OCI-LY7 (cell line): ENCODE measurements at regions not wholly inside any gene's neighbourhood (a gene's known extent, or its start where the extent isn't known, plus 50 kb on each side); places are given as distances from the start of the nearest gene placed in this dataset.

ENCODE experiments used
- BruUV-seq: library from RNA; stranded (reverse); fragments of 400-500 nt; replicated peaks from 2 replicates; lab custom pipeline; 2021; lab: Mats Ljungman, UMichigan
- CTCF ChIA-PET: fragments of 300-600 bp; sonication (Branson Sonifier 250); formaldehyde crosslinking; loops from one replicate; lab custom pipeline; 2022; ENCODE audit warnings: antibody characterized with exemption; ENCODE audit not compliant: unreplicated experiment; lab: Charles Lee
- POLR2A ChIA-PET: fragments of 300-600 bp; sonication (Branson Sonifier 250); formaldehyde crosslinking; loops from one replicate; lab custom pipeline; 2022; ENCODE audit warnings: antibody characterized with exemption; lab: Charles Lee
- DNase-seq: peaks from one replicate; pipeline ENCODE4 v3.0.0-alpha.2; 2015; ENCODE audit warnings: low spot score
- H2AFZ ChIP-seq: fragments of 200-600 bp; sonication (generic), shearing (Covaris generic); 2 replicates; pipeline ENCODE4 v1.6.1; 2014; ENCODE audit warnings: mild to moderate bottlenecking, antibody characterized with exemption, low read length, moderate library complexity
- H3K27ac ChIP-seq: fragments of 200-600 bp; sonication (generic); 2 replicates; pipeline ENCODE4 v1.5.1; 2014; ENCODE audit warnings: mixed run types, low read depth, mild to moderate bottlenecking, moderate library complexity, low read length, inconsistent platforms; ENCODE audit not compliant: poor library complexity, severe bottlenecking
- H3K36me3 ChIP-seq: fragments of 200-600 bp; sonication (generic); 2 replicates; pipeline ENCODE4 v1.6.1; 2014; ENCODE audit warnings: mild to moderate bottlenecking, antibody characterized with exemption, low read length, moderate library complexity, mixed read lengths; ENCODE audit not compliant: insufficient read depth
- H3K4me1 ChIP-seq: fragments of 200-600 bp; sonication (generic); 2 replicates; pipeline ENCODE4 v1.5.1; 2014; ENCODE audit warnings: mild to moderate bottlenecking, low read length; ENCODE audit not compliant: insufficient read depth, poor library complexity, severe bottlenecking
- H3K4me2 ChIP-seq: fragments of 200-600 bp; sonication (generic); 2 replicates; pipeline ENCODE4 v1.6.1; 2014; ENCODE audit warnings: mild to moderate bottlenecking, low read length
- H3K4me3 ChIP-seq: fragments of 200-600 bp; sonication (generic); 2 replicates; pipeline ENCODE4 v1.5.1; 2014; ENCODE audit warnings: mild to moderate bottlenecking, low read depth, low read length; ENCODE audit not compliant: poor library complexity, severe bottlenecking
- H3K79me2 ChIP-seq: fragments of 200-600 bp; sonication (generic); 2 replicates; pipeline ENCODE4 v1.6.1; 2016; ENCODE audit warnings: low read depth, mild to moderate bottlenecking, low read length, moderate library complexity, mixed read lengths; ENCODE audit not compliant: insufficient read depth
- H3K9me2 ChIP-seq: fragments of 200-600 bp; sonication (generic); 2 replicates; pipeline ENCODE4 v1.6.1; 2016; ENCODE audit warnings: mild to moderate bottlenecking, low read length, mixed read lengths; ENCODE audit not compliant: insufficient read depth
- H3K9me3 ChIP-seq: fragments of 200-600 bp; sonication (generic); 2 replicates; pipeline ENCODE4 v1.6.1; 2014; ENCODE audit warnings: mild to moderate bottlenecking, mixed run types, low read length, mixed read lengths
- H4K20me1 ChIP-seq: fragments of 200-600 bp; sonication (generic); 2 replicates; pipeline ENCODE4 v1.6.1; 2014; ENCODE audit warnings: mild to moderate bottlenecking, antibody characterized with exemption, low read length, moderate library complexity, mixed read lengths; ENCODE audit not compliant: insufficient read depth
- CTCF ChIP-seq: fragments of 200-600 bp; sonication (generic); conservative IDR thresholded peaks from 2 replicates; pipeline ENCODE4 v1.5.1; 2014; ENCODE audit warnings: mild to moderate bottlenecking, antibody characterized with exemption, low read length, moderate library complexity, mixed read lengths
- EZH2phosphoT487 ChIP-seq: fragments of 200-600 bp; sonication (generic); IDR thresholded peaks from 2 replicates; pipeline ENCODE4 v1.6.1; 2018; ENCODE audit warnings: low read depth, borderline replicate concordance, mild to moderate bottlenecking, mixed run types, antibody characterized with exemption, low read length, moderate library complexity, mixed read lengths
- intact Hi-C: fragments of 100-400 bp; cut with micrococcal nuclease; formaldehyde crosslinking; loops from one replicate; pipeline ENCODE4 v1.10.0; 2022; ENCODE audit not compliant: unreplicated experiment

GRCh38 chr2:240349133-240350005 is 86.1 kb upstream of the GPC1 start:
- H3K4me1 ChIP-seq, result no peaks in the 10 kb centered on the region
- ChIA-PET CTCF (no interaction called here), POLR2A (no interaction called here)
- H3K4me3 ChIP-seq, result no peak overlapping the region
- no peaks in the 10 kb centered on the region for H4K20me1 ChIP-seq
- BruUV-seq, result no TSS peak
- H3K79me2 ChIP-seq, result no peaks in the 10 kb centered on the region
- H3K9me2 ChIP-seq, result no peaks in the 10 kb centered on the region
- DNase-seq, result no peak
- TF ChIP-seq EZH2phosphoT487 (no peak), CTCF (no peak)
- no peak overlapping the region for H3K4me2 ChIP-seq
- H3K9me3 ChIP-seq, result no peaks in the 10 kb centered on the region
- no peak overlapping the region for H2AFZ ChIP-seq
- intact Hi-C loops, result no loop called here
- H3K36me3 ChIP-seq, result no peaks in the 10 kb centered on the region
- H3K27ac ChIP-seq, result no peak overlapping the region

GRCh38 chr2:240350006-240350355 is 85.5 kb upstream of the GPC1 start:
- no peak for DNase-seq
- BruUV-seq, result no TSS peak
- no peaks in the 10 kb centered on the region for H3K9me2 ChIP-seq
- no peaks in the 10 kb centered on the region for H3K79me2 ChIP-seq
- no peaks in the 10 kb centered on the region for H3K36me3 ChIP-seq
- no peaks in the 10 kb centered on the region for H3K9me3 ChIP-seq
- TF ChIP-seq EZH2phosphoT487, result no peak
- no peak for TF ChIP-seq CTCF
- no peak overlapping the region for H3K27ac ChIP-seq
- no peak overlapping the region for H2AFZ ChIP-seq
- ChIA-PET CTCF (no interaction called here), POLR2A (no interaction called here)
- H4K20me1 ChIP-seq, result no peaks in the 10 kb centered on the region
- no peak overlapping the region for H3K4me2 ChIP-seq
- no peak overlapping the region for H3K4me3 ChIP-seq
- no peaks in the 10 kb centered on the region for H3K4me1 ChIP-seq
- intact Hi-C loops, result no loop called here

GRCh38 chr2:240350696-240351087 is 84.8 kb upstream of the GPC1 start:
- no peak for TF ChIP-seq CTCF
- no peak for TF ChIP-seq EZH2phosphoT487
- H3K4me1 ChIP-seq, result no peaks in the 10 kb centered on the region
- H3K27ac ChIP-seq, result no peak overlapping the region
- no peaks in the 10 kb centered on the region for H3K36me3 ChIP-seq
- DNase-seq, result no peak
- H3K4me3 ChIP-seq, result no peak overlapping the region
- no TSS peak for BruUV-seq
- H3K4me2 ChIP-seq, result no peak overlapping the region
- no peaks in the 10 kb centered on the region for H4K20me1 ChIP-seq
- no peaks in the 10 kb centered on the region for H3K9me2 ChIP-seq
- POLR2A ChIA-PET, result no interaction called here
- no peak overlapping the region for H2AFZ ChIP-seq
- no peaks in the 10 kb centered on the region for H3K79me2 ChIP-seq
- intact Hi-C loops, result no loop called here
- CTCF ChIA-PET, result no interaction called here
- no peaks in the 10 kb centered on the region for H3K9me3 ChIP-seq
